Ovary (tissue), 7 donors: ENCODE measurements at regions not wholly inside any gene's neighbourhood (a gene's known extent, or its start where the extent isn't known, plus 50 kb on each side); places are given as distances from the start of the nearest gene placed in this dataset.

ENCODE experiments used
- DNase-seq, 5 donors: peaks; one replicate each; pipeline ENCODE4 v3.0.0-alpha.2; 2019 to 2020
- H3K27ac ChIP-seq, 2 donors: fragments of 200-600 bp; one replicate each; pipeline versions ENCODE4 v1.5.1 to v1.8.0; 2019 to 2022
- H3K27me3 ChIP-seq: fragments of 200-600 bp; one replicate; pipeline ENCODE4 v1.8.0; 2022
- H3K36me3 ChIP-seq: fragments of 200-600 bp; sonication (generic); one replicate; pipeline ENCODE4 v1.5.1; 2019
- H3K4me1 ChIP-seq: one replicate; pipeline ENCODE4 v1.8.1; 2013; ENCODE audit warnings: mild to moderate bottlenecking, moderate library complexity; ENCODE audit not compliant: insufficient read depth
- H3K4me3 ChIP-seq: fragments of 200-600 bp; sonication (generic); one replicate; pipeline ENCODE4 v1.5.1; 2017
- H3K9me3 ChIP-seq, 2 donors: fragments of 200-600 bp in 1 of 2; sonication (generic) in 1 of 2; one replicate each; pipeline versions ENCODE4 v1.5.1 to v1.8.1; 2013 to 2019; ENCODE audit warnings: mild to moderate bottlenecking in 1 of 2, moderate library complexity in 1 of 2
- EP300 ChIP-seq: sonication (generic); formaldehyde crosslinking; IDR thresholded peaks from one replicate; pipeline ENCODE4 v1.6.1; 2017; ENCODE audit warnings: antibody characterized with exemption
- POLR2A ChIP-seq: fragments of 450-650 bp; IDR thresholded peaks from one replicate; pipeline ENCODE4 v1.6.1; 2017; ENCODE audit warnings: antibody characterized with exemption, mild to moderate bottlenecking, moderate library complexity
- WGBS, 3 donors: extraction: QIAGEN DNeasy Blood & Tissue Kit in 1 of 3; methylation state at CpG; one replicate each; pipeline versions ENCODE4 v1.1.5 to v1.1.7; 2013 to 2017; 5-methylcytosine and 5-hydroxymethylcytosine counted together
- intact Hi-C, 4 donors: fragments of 100-400 bp; cut with DNase I; formaldehyde crosslinking; loops; one replicate each; pipeline versions ENCODE4 v1.11.0 to v1.15.1; 2022 to 2023
- TF ChIP-seq, protein P1 (sequence below), 3 donors: fragments of 450-650 bp in 2 of 3; fragments of 200-600 bp in 1 of 3; IDR thresholded peaks; one replicate each; pipeline versions ENCODE4 v1.5.1 to v1.8.0; 2016 to 2022; ENCODE audit warnings: antibody characterized with exemption in 3 of 3, mild to moderate bottlenecking in 1 of 3
- donor health status: DM: no; HTN: no; CAD: no; lungs with moderate emphysema.
- donor health status: DM: no; HTN: no; CAD: no.
- donor health status: Bipolar disorder and iron deficiency.
- donor health status: DM: no; HTN: no; CAD: no.
- donor health status: DM: yes; HTN: yes; CAD: no.

DNA sequence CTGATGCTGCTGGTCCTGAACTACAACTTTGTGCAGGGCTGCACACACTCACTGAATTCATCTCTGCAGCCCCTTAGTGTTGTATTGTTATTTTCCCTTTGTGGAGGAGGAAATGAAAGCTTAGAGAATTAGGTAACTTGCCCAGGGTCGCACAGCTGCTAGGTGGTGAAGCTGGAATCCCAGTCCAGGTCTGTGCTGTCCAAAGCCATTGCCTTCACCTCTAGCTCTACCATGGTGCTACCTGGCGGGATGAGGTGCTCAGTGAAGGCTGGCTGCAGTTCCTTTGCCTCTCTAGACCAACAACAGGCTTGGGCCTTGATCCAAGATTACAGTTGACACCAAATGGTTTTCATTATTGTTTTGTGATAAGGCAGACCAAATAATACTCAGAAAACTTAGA, 177.8 kb upstream of the PITX1 start:
- Histone ChIP-seq H3K4me3 (no peak overlapping the region), H3K27me3 (no peaks in the 10 kb centered on the region), H3K9me3 (no peaks in the 10 kb centered on the region), H3K36me3 (no peaks in the 10 kb centered on the region), H3K4me1 (peaks cover 3% of the 10 kb centered on the region), H3K27ac (no peak overlapping the region)
- 22 to 56% (median 37%) methylated on average over 2 of the region's 2 CpGs for WGBS, 3 donors
- intact Hi-C loops: no loop called here
- no peak for DNase-seq
- TF ChIP-seq, protein P1, sequence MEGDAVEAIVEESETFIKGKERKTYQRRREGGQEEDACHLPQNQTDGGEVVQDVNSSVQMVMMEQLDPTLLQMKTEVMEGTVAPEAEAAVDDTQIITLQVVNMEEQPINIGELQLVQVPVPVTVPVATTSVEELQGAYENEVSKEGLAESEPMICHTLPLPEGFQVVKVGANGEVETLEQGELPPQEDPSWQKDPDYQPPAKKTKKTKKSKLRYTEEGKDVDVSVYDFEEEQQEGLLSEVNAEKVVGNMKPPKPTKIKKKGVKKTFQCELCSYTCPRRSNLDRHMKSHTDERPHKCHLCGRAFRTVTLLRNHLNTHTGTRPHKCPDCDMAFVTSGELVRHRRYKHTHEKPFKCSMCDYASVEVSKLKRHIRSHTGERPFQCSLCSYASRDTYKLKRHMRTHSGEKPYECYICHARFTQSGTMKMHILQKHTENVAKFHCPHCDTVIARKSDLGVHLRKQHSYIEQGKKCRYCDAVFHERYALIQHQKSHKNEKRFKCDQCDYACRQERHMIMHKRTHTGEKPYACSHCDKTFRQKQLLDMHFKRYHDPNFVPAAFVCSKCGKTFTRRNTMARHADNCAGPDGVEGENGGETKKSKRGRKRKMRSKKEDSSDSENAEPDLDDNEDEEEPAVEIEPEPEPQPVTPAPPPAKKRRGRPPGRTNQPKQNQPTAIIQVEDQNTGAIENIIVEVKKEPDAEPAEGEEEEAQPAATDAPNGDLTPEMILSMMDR (IDR thresholded peaks at IDR 0.05): no peak
- no peak for TF ChIP-seq EP300
- TF ChIP-seq POLR2A: no peak

DNA sequence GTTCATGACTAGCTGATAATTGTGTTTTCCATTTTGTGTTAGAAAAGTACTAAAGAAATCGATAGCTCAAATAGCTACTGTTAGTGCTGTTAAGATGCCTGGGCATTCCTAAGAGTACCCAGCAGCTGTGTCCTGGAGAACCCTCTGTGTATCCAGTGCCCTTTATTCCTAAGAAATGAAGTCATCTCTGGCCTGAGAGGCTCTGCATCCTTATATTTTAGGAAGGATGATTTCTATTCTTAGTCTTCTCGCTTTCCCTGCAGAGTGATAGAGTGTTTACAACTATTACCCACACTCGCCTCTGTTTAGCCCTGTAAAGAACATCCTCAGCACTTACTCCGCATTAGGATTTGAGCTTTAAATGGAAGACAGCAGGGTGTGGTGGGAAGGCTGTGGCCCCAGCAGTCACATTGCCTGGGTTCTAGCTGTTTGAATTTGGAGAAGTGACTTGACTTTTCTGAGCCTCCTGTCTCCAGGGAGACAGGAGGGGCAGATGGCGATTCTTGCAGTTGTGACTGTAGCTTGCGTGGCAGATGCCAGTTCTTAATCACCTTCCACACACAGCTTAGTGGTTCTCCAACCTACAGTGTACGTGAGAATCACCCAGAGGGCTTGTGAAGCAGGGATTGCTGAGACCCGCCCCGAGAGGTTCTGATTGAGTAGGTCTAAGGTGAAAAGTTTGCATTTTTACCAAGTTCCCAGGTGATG, 177.2 kb upstream of the PITX1 start:
- Histone ChIP-seq H3K9me3 (no peaks in the 10 kb centered on the region), H3K4me1 (peaks cover 3% of the 10 kb centered on the region), H3K4me3 (no peak overlapping the region), H3K36me3 (no peaks in the 10 kb centered on the region), H3K27me3 (no peaks in the 10 kb centered on the region), H3K27ac (no peak overlapping the region)
- intact Hi-C loops: no loop called here
- TF ChIP-seq, protein P1 (IDR thresholded peaks at IDR 0.05): no peak
- TF ChIP-seq EP300: no peak
- TF ChIP-seq POLR2A: no peak
- DNase-seq: no peak
- 85 to 87% (median 87%) methylated on average over 9 of the region's 9 CpGs for WGBS, 3 donors

DNA sequence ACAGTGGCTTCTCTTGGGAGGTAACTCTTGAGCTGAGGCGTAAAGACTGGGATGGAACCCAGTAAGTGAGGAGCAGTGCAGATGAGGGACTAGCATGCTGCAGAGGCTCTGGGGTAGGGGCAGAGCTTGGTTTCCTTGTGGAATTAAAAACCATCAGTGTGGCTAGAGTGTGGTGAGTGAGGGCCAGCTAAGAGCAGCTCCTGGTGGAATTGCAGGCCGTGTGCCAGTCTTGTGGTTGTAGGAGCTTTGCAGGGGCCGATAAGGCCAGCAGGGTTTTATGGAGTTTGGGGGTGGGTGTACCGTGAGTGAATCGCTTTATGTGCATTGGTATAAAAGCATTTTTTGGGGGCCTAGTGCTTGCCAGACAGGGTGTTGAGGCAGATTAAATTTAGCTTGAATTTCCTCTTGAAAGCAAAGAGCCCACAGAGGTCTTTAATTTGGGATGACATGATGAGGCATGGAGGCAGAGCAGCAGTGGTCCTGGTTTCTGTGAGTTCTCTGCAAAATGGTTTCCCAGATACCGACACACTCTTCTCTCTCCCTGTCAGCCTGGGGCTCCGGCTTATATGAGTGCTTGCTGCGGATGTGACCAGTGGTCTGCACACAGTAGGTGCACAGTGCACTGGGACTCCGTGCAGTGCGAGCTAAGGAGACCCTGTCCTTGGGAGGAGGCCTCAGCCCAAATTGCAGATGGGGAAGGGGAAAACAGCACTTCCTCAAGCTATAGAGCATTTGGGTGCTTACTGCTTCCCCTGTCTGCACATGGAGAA, 176.4 kb upstream of the PITX1 start:
- intact Hi-C loops: no loop called here

DNA sequence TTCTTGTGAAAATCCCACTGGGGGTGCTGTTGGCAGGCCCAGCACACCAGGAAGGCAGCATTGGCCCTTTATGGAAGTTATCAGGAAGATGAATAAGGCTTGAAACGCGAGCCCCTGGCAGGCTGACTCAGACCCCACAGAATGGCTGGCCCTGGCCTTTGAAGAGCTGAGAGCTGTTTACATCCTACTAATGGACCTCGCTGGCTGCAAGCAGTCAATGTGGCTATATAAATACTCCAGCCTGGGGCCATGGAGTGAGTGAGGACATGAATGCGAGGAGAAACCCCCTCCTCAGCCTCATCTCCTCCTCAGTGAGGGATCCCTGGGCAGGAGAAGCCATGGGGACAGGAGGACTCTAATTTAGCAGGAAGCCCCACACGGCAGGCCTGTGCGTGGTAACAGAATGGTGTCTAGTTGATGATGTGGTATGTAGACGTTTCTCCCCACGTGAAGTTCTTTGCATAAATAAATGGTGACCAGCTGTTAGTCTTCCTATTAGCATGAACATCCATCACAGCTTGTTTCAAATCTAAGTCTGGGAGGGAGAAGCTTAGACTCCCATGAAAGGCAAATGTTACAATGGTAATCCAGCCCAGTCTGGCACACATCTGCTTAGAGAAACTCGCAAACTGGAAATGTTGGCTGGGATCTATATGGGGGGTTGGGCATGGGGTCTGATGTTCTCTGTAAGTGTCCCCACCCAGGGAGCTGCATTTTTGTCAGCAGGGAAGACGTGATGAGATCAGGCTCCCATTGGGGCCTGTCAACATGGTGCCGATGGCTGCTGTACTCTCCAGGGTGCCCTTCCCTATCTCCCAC, 175.1 kb upstream of the PITX1 start:
- Histone ChIP-seq H3K27ac (no peak overlapping the region), H3K36me3 (no peaks in the 10 kb centered on the region), H3K27me3 (no peaks in the 10 kb centered on the region), H3K4me1 (peaks cover 3% of the 10 kb centered on the region), H3K9me3 (no peaks in the 10 kb centered on the region), H3K4me3 (no peak overlapping the region)
- DNase-seq: no peak
- TF ChIP-seq EP300 (no peak), POLR2A (no peak)
- TF ChIP-seq, protein P1 (IDR thresholded peaks at IDR 0.05): no peak
- intact Hi-C loops: no loop called here
- 45 to 55% (median 50%) methylated on average over 11 of the region's 11 CpGs for whole genome bisulfite sequencing, 3 donors

More for the DNA sequence above, 176.4 kb upstream of the PITX1 start:
- H3K27me3 ChIP-seq: no peaks in the 10 kb centered on the region
- H3K36me3 ChIP-seq: no peaks in the 10 kb centered on the region
- DNase-seq: no peak
- H3K27ac ChIP-seq: no peak overlapping the region
- peaks cover 3% of the 10 kb centered on the region for H3K4me1 ChIP-seq
- no peaks in the 10 kb centered on the region for H3K9me3 ChIP-seq
- WGBS, 3 donors: 88 to 92% (median 89%) methylated on average over 10 of the region's 10 CpGs
- TF ChIP-seq EP300: no peak
- TF ChIP-seq POLR2A: no peak
- TF ChIP-seq, protein P1 (IDR thresholded peaks at IDR 0.05): no peak
- H3K4me3 ChIP-seq: no peak overlapping the region
